Epithelial cell of proximal tubule (primary cell): ENCODE measurements at regions not wholly inside any gene's neighbourhood (a gene's known extent, or its start where the extent isn't known, plus 50 kb on each side); places are given as distances from the start of the nearest gene placed in this dataset.

Source experiments
- DNase-seq: peaks from one replicate; pipeline ENCODE4 v3.0.0-alpha.2; 2011; ENCODE audit warnings: low read depth
- H3K4me3 ChIP-seq: 2 replicates; pipeline ENCODE4 v1.5.1; 2011; ENCODE audit warnings: low read depth, mild to moderate bottlenecking, low read length
- TF ChIP-seq, protein P1 (sequence below): conservative IDR thresholded peaks from 2 replicates; pipeline ENCODE4 v1.5.1; 2012; ENCODE audit warnings: low read depth, mild to moderate bottlenecking, low read length

DNA sequence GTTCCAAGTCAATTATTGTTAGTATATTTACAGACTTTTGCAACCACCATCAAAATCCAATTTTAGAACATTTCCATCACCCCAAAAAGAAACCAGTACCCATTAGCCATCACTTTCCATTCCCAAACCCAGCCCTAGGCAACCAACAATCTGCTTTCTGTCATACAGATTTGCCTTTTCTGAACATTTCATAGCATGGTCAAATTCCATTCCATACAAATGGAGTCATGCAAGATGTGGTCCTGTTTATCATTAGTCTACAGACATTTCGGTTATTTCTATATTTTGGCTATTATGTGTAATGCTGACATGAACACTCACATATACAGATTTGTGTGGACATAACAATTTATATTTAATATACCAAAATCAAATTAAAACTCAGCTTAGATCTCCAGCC lies 508.7 kb downstream of the ZNF674 start:
- TF ChIP-seq, protein P1, sequence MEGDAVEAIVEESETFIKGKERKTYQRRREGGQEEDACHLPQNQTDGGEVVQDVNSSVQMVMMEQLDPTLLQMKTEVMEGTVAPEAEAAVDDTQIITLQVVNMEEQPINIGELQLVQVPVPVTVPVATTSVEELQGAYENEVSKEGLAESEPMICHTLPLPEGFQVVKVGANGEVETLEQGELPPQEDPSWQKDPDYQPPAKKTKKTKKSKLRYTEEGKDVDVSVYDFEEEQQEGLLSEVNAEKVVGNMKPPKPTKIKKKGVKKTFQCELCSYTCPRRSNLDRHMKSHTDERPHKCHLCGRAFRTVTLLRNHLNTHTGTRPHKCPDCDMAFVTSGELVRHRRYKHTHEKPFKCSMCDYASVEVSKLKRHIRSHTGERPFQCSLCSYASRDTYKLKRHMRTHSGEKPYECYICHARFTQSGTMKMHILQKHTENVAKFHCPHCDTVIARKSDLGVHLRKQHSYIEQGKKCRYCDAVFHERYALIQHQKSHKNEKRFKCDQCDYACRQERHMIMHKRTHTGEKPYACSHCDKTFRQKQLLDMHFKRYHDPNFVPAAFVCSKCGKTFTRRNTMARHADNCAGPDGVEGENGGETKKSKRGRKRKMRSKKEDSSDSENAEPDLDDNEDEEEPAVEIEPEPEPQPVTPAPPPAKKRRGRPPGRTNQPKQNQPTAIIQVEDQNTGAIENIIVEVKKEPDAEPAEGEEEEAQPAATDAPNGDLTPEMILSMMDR, result no peak
- no peak overlapping the region for H3K4me3 ChIP-seq
- no peak for DNase-seq

DNA sequence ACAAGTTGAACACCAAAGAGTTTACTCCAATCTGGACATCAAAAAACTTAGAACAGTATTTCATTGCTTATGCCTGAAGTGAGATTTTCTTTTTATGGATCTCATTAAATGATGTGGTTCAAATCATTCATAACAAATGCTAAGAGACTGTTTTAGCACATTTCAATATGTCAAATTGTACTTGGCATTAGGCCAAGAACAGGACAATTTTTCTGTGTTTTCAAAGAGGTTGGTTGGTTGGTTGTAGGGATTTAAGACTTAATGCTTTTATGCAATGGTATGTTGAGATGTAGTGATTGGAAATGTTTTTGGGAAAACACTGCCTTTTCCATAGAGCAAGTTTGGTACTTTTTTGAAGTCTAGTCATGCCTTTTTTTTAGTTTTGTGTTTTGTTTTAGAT lies 510.4 kb downstream of the ZNF674 start:
- H3K4me3 ChIP-seq, result no peak overlapping the region
- TF ChIP-seq, protein P1, result no peak
- DNase-seq, result no peak

DNA sequence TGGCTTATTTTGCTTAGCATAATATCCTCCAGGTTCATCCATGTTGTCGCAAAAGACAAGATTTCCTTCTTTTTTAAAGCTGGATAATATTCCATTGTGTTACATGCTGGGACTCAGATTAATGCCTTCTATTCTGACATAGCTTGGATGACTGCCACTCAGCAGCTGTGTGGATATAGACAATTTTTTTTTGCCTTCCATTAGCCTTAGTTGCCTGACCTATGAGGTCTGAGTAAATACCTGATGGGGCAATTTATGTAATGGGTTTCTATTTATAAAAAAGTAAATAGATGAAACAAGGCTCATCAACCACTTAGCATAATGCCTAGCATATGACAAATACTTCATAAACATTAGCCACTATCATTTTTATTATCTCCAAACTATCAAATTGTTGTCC lies 515.4 kb downstream of the ZNF674 start:
- DNase-seq, result no peak
- H3K4me3 ChIP-seq, result no peak overlapping the region
- TF ChIP-seq, protein P1, result no peak

DNA sequence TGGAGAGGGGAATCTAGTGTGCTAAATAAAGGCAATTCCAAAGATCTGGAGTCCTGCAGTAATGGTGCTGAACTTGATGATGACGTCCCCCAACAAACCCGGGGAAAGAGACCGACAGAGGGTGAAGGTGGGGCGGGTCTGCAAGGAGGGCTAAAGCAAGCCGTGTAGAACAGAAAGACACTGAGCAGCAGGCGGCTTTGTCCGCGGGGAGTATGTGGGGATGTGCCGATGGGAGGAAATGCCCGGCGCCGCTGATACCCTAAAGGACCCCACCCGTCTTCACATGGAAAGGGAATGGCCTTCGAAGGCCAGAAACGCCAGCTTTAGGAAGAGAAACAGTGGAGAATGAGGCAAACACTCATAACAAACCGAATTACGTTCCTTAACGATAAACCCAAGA lies 528.9 kb downstream of the ZNF674 start:
- H3K4me3 ChIP-seq, result no peak overlapping the region
- DNase-seq, result no peak
- TF ChIP-seq, protein P1, result no peak

DNA sequence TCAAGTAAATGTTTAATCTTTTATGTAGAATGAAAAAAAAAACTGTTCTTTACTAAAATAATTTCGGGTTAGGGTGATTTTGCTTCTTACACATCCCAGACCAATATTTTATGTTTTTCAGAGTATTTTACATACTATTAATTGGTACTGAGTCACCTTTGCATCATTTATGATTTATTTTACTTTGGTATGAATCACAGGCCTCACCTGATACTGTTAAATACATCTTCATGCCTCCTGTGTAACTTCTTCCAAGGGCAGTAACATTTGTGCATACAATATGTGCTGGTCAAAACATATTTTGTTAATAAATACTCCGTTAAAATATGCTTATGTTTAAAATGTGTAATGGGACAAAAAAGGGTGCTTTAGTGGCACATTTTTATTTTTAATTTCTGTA lies 529.6 kb downstream of the ZNF674 start:
- DNase-seq, result no peak
- TF ChIP-seq, protein P1, result no peak

DNA sequence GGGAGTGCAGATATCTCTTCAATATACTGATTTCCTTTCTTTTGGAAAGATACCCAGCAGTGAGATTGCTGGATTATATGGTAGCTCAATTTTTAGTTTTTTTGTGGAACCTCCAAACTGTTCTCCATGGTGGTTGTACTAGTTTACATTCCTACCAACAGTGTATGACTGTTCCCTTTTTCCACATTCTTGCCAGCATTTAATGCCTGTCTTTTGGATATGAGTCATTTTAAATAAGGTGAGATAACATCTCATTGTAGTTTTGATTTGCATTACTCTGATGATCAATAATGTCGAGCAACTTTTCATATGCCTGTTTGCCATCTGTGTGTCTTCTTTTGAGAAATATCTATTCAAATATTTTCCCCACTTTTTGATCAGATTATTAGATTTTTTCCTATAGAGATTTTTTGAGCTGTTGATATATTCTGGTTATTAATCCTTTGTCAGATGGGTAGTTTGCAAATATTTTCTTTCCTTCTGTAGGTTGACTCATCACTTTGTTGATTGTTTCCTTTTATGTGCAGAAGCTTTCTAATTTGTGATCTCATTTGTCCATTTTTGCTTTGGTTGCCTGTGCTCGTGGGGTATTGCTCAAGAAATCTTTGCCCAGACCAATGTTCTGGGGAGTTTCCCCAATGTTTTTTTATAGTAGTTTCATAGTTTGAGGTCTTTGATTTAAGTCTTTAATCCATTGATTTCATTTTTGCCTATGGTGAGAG lies 552.7 kb downstream of the ZNF674 start:
- no peak overlapping the region for H3K4me3 ChIP-seq
- no peak for DNase-seq
- TF ChIP-seq, protein P1, result no peak

More for the DNA sequence above, 529.6 kb downstream of the ZNF674 start:
- H3K4me3 ChIP-seq, result no peak overlapping the region

DNA sequence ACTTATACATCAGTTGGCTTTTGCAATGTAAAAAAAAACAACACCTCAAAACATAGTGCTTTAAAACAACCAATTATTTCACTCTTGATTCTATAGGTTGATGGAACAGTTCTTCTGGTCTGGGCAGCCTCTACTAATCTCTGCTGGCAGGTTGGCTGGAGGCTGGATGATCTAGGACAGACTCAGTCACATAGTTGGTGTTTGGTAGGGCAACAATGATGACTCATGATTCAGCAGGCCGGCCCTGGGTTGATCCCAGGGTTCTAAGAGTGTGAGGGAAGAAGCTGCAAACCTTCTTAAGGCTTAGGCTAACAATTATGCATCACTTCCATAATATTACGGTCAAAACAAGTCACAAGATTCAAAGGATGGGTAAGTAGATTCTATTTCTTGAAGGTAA lies 558.2 kb downstream of the ZNF674 start:
- TF ChIP-seq, protein P1, result no peak
- no peak overlapping the region for H3K4me3 ChIP-seq
- no peak for DNase-seq
